HepG2 (cell line): ENCODE measurements at regions not wholly inside any gene's neighbourhood (a gene's known extent, or its start where the extent isn't known, plus 50 kb on each side); places are given as distances from the start of the nearest gene placed in this dataset.

Source experiments
- ATAC-seq: fragments of 200-7000 bp; cut with Tn5 transposase; 3 replicates; pipeline ENCODE4 v1.9.1; 2020; ENCODE audit warnings: mild to moderate bottlenecking, moderate library complexity
- BruUV-seq: library from RNA; stranded (reverse); fragments of 400-500 nt; replicated peaks from 2 replicates; lab custom pipeline; 2021; lab: Mats Ljungman, UMichigan
- CTCF ChIA-PET: fragments of 300-600 bp; formaldehyde crosslinking; extraction: SDS; loops from one replicate; lab custom pipeline; 2021; ENCODE audit warnings: low total read pairs, inconsistent platforms, low intra/inter-chr PET ratio; lab: Yijun Ruan, JAX
- POLR2A ChIA-PET: fragments of 350-600 bp; sonication (Branson Sonifier 250); formaldehyde crosslinking; loops from one replicate; lab custom pipeline; 2020; ENCODE audit warnings: antibody characterized with exemption, inconsistent platforms; lab: Yijun Ruan, JAX
- DNase-seq: peaks from one replicate; pipeline ENCODE4 v3.0.0-alpha.2; 2015; ENCODE audit warnings: low spot score
- FAIRE-seq: peaks from 3 replicates; lab custom pipeline; 2011; peaks lifted over from hg19 to GRCh38; lab: Jason Lieb, UNC
- H2AFZ ChIP-seq: one replicate; pipeline ENCODE4 v1.6.1; 2011; ENCODE audit warnings: low read length, inconsistent platforms
- H3K27ac ChIP-seq: fragments of 300-600 bp; 3 replicates; pipeline ENCODE4 v1.8.0; 2011; ENCODE audit warnings: mixed run types, mild to moderate bottlenecking, mixed read lengths, low read length, inconsistent platforms; ENCODE audit not compliant: insufficient read depth; ENCODE audit errors: extremely low read length
- H3K27me3 ChIP-seq, 2 experiments: fragments of 200-600 bp in 1 of 2; 2 replicates in 1 of 2; 3 replicates in 1 of 2; pipeline versions ENCODE4 v1.6.0 to v1.8.0; 2011; ENCODE audit warnings: low read length in 2 of 2, mild to moderate bottlenecking in 2 of 2, moderate library complexity in 2 of 2, inconsistent platforms in 1 of 2; ENCODE audit not compliant: insufficient read depth in 2 of 2, control insufficient read depth in 1 of 2
- H3K36me3 ChIP-seq, 2 experiments: fragments of 200-600 bp in 1 of 2; replicated peaks in 1 of 2; 2 replicates in 1 of 2; 3 replicates in 1 of 2; pipeline versions ENCODE4 v1.5.1 to v1.8.0; 2011; ENCODE audit warnings: low read length in 2 of 2, inconsistent platforms in 1 of 2; ENCODE audit not compliant: insufficient read depth in 2 of 2, control insufficient read depth in 1 of 2
- H3K4me1 ChIP-seq: 2 replicates; pipeline ENCODE4 v1.5.1; 2012; ENCODE audit warnings: low read length, inconsistent platforms; ENCODE audit not compliant: insufficient read depth
- H3K4me2 ChIP-seq: 2 replicates; pipeline ENCODE4 v1.6.0; 2011; ENCODE audit warnings: low read depth, low read length, inconsistent platforms
- H3K4me3 ChIP-seq, 3 experiments: fragments of 200-600 bp in 1 of 3; sonication (generic), shearing (Covaris generic) in 1 of 3; replicated peaks in 1 of 3; 2 replicates each; pipeline ENCODE4 v1.5.1; 2011 to 2016; ENCODE audit warnings: low read length in 3 of 3, inconsistent platforms in 2 of 3, low read depth in 2 of 3, mild to moderate bottlenecking in 2 of 3, control low read depth in 1 of 3, mixed read lengths in 1 of 3; ENCODE audit not compliant: insufficient read depth in 1 of 3
- H3K79me2 ChIP-seq: one replicate; pipeline ENCODE4 v1.6.1; 2011; ENCODE audit warnings: low read length, inconsistent platforms; ENCODE audit not compliant: insufficient read depth
- H3K9ac ChIP-seq: 2 replicates; pipeline ENCODE4 v1.6.0; 2011; ENCODE audit warnings: mild to moderate bottlenecking, low read depth, low read length, inconsistent platforms; ENCODE audit not compliant: insufficient read depth
- H3K9me3 ChIP-seq: 2 replicates; pipeline ENCODE4 v1.5.1; 2012; ENCODE audit warnings: mild to moderate bottlenecking, low read length
- H4K20me1 ChIP-seq: 2 replicates; pipeline ENCODE4 v1.6.0; 2011; ENCODE audit warnings: inconsistent platforms, mild to moderate bottlenecking, low read length, moderate library complexity; ENCODE audit not compliant: insufficient read depth
- ARID3A ChIP-seq: IDR thresholded peaks from 2 replicates; pipeline ENCODE4 v1.6.1; 2012; ENCODE audit warnings: low read depth, low read length, improper control_type of control experiment
- TAF15 ChIP-seq: fragments of 200-400 bp; formaldehyde crosslinking; IDR thresholded peaks from one replicate; pipeline ENCODE4 v1.6.1; 2018; ENCODE audit warnings: mild to moderate bottlenecking, low read depth, low read length; ENCODE audit not compliant: poor library complexity, severe bottlenecking
- ZNF296 ChIP-seq: sonication (generic); formaldehyde crosslinking; conservative IDR thresholded peaks from 2 replicates; pipeline ENCODE4 v1.5.0; 2020; ENCODE audit warnings: mild to moderate bottlenecking, missing genetic modification reagents
- in situ Hi-C: cut with HindIII; loops from 2 replicates; pipeline ENCODE4 v1.10.0; 2017; ENCODE audit warnings: low pct_unique_long_range_greater_than_20kb; ENCODE audit not compliant: extremely low pct_ligation_motif_present
- intact Hi-C: fragments of 100-400 bp; cut with micrococcal nuclease; formaldehyde crosslinking; loops from one replicate; pipeline ENCODE4 v1.10.0; 2022; ENCODE audit not compliant: unreplicated experiment
- TF ChIP-seq, protein P1 (sequence below): sonication (generic); formaldehyde crosslinking; IDR thresholded peaks from 2 replicates; pipeline ENCODE4 v1.4.0; 2020; ENCODE audit warnings: mild to moderate bottlenecking, low read depth, missing genetic modification reagents
- TF ChIP-seq, protein P2 (sequence below): sonication (generic); formaldehyde crosslinking; IDR thresholded peaks from 2 replicates; pipeline ENCODE4 v1.8.1; 2023; ENCODE audit warnings: mild to moderate bottlenecking, missing genetic modification reagents
- TF ChIP-seq, protein P3 (sequence below): sonication (generic); formaldehyde crosslinking; IDR thresholded peaks from 2 replicates; pipeline ENCODE4 v1.4.0; 2020; ENCODE audit warnings: missing genetic modification reagents, mild to moderate bottlenecking, borderline replicate concordance

GRCh38 chr3:64828276-64828675, 140.5 kb upstream of the ADAMTS9 start:
- Histone ChIP-seq H3K4me1 (no peaks in the 10 kb centered on the region), H3K79me2 (no peaks in the 10 kb centered on the region), H4K20me1 (no peaks in the 10 kb centered on the region), H3K9me3 (no peaks in the 10 kb centered on the region), H3K27me3 (no peaks in the 10 kb centered on the region)
- in situ Hi-C loops: no loop called here
- POLR2A ChIA-PET: no interaction called here
- TF ChIP-seq, protein P1, sequence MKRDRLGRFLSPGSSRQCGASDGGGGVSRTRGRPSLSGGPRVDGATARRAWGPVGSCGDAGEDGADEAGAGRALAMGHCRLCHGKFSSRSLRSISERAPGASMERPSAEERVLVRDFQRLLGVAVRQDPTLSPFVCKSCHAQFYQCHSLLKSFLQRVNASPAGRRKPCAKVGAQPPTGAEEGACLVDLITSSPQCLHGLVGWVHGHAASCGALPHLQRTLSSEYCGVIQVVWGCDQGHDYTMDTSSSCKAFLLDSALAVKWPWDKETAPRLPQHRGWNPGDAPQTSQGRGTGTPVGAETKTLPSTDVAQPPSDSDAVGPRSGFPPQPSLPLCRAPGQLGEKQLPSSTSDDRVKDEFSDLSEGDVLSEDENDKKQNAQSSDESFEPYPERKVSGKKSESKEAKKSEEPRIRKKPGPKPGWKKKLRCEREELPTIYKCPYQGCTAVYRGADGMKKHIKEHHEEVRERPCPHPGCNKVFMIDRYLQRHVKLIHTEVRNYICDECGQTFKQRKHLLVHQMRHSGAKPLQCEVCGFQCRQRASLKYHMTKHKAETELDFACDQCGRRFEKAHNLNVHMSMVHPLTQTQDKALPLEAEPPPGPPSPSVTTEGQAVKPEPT (CRISPR knock-in tag): no peak
- TF ChIP-seq, protein P2, sequence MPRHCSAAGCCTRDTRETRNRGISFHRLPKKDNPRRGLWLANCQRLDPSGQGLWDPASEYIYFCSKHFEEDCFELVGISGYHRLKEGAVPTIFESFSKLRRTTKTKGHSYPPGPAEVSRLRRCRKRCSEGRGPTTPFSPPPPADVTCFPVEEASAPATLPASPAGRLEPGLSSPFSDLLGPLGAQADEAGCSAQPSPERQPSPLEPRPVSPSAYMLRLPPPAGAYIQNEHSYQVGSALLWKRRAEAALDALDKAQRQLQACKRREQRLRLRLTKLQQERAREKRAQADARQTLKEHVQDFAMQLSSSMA (CRISPR knock-in tag): no peak
- TF ChIP-seq ARID3A (no peak), ZNF296 (CRISPR knock-in tag) (no peak), TAF15 (no peak)
- TF ChIP-seq, protein P3, sequence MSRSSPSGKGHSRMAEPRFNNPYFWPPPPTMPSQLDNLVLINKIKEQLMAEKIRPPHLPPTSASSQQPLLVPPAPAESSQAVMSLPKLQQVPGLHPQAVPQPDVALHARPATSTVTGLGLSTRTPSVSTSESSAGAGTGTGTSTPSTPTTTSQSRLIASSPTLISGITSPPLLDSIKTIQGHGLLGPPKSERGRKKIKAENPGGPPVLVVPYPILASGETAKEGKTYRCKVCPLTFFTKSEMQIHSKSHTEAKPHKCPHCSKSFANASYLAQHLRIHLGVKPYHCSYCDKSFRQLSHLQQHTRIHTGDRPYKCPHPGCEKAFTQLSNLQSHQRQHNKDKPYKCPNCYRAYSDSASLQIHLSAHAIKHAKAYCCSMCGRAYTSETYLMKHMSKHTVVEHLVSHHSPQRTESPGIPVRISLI (CRISPR knock-in tag): no peak
- TF ChIP-seq, all 625 proteins: peak for 0
- Histone ChIP-seq H3K27ac (no peak overlapping the region), H3K4me3 (no peak overlapping the region), H3K36me3 (no peaks in the 10 kb centered on the region), H3K4me2 (no peak overlapping the region), H3K9ac (no peak overlapping the region), H2AFZ (no peak overlapping the region)
- CTCF ChIA-PET: no interaction called here
- BruUV-seq: no TSS peak
- no peak for DNase-seq
- FAIRE-seq: no peak
- no peak for ATAC-seq
- intact Hi-C loops: no loop called here
